NOMO-1 treated with DMSO at 0.1 percent for 48 hours (cell line): ENCODE measurements at regions not wholly inside any gene's neighbourhood (a gene's known extent, or its start where the extent isn't known, plus 50 kb on each side); places are given as distances from the start of the nearest gene placed in this dataset.

ENCODE experiments used
- DNase-seq: peaks from one replicate; lab custom pipeline; 2025; ENCODE audit not compliant: unreplicated experiment; lab: John Stamatoyannopoulos, UW

GRCh38 chr17:36661047-36661666 lies 59.8 kb downstream of the MRM1 start:
- DNase-seq: no peak

- DNase-seq: no peak
These were observed 60.3 kb downstream of the MRM1 start for GRCh38 chr17:36661688-36662087.

- no peak for DNase-seq
These were observed 64.0 kb downstream of the MRM1 start for GRCh38 chr17:36665417-36665816.

- DNase-seq: no peak
These were observed 66.5 kb downstream of the MRM1 start for GRCh38 chr17:36667922-36668321.

GRCh38 chr17:36668824-36669223 lies 67.4 kb downstream of the MRM1 start:
- no peak for DNase-seq

- no peak for DNase-seq
These were observed 69.8 kb downstream of the MRM1 start for GRCh38 chr17:36671144-36671543.

GRCh38 chr17:36672403-36672918 lies 71.1 kb downstream of the MRM1 start:
- no peak for DNase-seq

- DNase-seq: no peak
These were observed 71.7 kb downstream of the MRM1 start for GRCh38 chr17:36673068-36673467.

GRCh38 chr17:36673637-36674277 lies 72.4 kb downstream of the MRM1 start:
- DNase-seq: no peak

GRCh38 chr17:36674278-36674650 lies 72.9 kb downstream of the MRM1 start:
- DNase-seq: no peak

GRCh38 chr17:36675250-36675649 lies 73.9 kb downstream of the MRM1 start:
- peak; percentile 31 for DNase-seq

GRCh38 chr17:36675786-36676185 lies 74.4 kb downstream of the MRM1 start:
- DNase-seq: no peak

GRCh38 chr17:36679815-36680467 lies 78.6 kb downstream of the MRM1 start:
- no peak for DNase-seq

GRCh38 chr17:36680701-36681202 lies 79.4 kb downstream of the MRM1 start:
- DNase-seq: no peak

GRCh38 chr17:36682773-36683172 lies 81.4 kb downstream of the MRM1 start:
- no peak for DNase-seq

- no peak for DNase-seq
These were observed 82.0 kb downstream of the MRM1 start for GRCh38 chr17:36683387-36683786.

- no peak for DNase-seq
These were observed 82.8 kb downstream of the MRM1 start for GRCh38 chr17:36684134-36684533.

GRCh38 chr17:36686123-36686669 lies 84.8 kb downstream of the MRM1 start:
- no peak for DNase-seq

GRCh38 chr17:36687736-36688135 lies 86.4 kb downstream of the MRM1 start:
- DNase-seq: no peak

- no peak for DNase-seq
These were observed 87.8 kb downstream of the MRM1 start for GRCh38 chr17:36689089-36689667.

- DNase-seq: no peak
These were observed 88.8 kb downstream of the MRM1 start for GRCh38 chr17:36690190-36690589.
